ENCODE measurements at regions not wholly inside any gene's neighbourhood (a gene's known extent, or its start where the extent isn't known, plus 50 kb on each side); places are given as distances from the start of the nearest gene placed in this dataset.
A peak's percentile ranks its signal among the peaks of the same experiment; 100 is the strongest.

DNA sequence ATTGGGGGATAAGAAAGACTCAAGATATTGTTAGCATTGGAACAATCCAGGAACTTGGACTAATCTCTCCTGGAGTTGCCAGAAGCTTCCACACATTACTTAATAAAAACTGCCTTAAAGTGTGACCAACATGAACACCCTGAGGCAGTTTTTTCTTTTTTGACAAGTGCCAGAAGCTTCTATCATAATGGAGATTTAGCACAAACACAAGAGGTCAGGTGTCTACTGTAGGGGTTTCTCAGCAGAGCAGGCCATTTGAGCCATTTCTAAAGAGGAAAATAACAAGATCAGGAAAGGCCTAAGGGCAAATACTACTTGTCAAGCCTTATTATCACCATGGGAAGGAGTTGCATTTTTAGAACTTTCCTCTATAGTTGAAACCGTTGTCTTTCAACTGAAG, 361.5 kb downstream of the EPM2A start (continued):
- TF ChIP-seq, protein P1, sequence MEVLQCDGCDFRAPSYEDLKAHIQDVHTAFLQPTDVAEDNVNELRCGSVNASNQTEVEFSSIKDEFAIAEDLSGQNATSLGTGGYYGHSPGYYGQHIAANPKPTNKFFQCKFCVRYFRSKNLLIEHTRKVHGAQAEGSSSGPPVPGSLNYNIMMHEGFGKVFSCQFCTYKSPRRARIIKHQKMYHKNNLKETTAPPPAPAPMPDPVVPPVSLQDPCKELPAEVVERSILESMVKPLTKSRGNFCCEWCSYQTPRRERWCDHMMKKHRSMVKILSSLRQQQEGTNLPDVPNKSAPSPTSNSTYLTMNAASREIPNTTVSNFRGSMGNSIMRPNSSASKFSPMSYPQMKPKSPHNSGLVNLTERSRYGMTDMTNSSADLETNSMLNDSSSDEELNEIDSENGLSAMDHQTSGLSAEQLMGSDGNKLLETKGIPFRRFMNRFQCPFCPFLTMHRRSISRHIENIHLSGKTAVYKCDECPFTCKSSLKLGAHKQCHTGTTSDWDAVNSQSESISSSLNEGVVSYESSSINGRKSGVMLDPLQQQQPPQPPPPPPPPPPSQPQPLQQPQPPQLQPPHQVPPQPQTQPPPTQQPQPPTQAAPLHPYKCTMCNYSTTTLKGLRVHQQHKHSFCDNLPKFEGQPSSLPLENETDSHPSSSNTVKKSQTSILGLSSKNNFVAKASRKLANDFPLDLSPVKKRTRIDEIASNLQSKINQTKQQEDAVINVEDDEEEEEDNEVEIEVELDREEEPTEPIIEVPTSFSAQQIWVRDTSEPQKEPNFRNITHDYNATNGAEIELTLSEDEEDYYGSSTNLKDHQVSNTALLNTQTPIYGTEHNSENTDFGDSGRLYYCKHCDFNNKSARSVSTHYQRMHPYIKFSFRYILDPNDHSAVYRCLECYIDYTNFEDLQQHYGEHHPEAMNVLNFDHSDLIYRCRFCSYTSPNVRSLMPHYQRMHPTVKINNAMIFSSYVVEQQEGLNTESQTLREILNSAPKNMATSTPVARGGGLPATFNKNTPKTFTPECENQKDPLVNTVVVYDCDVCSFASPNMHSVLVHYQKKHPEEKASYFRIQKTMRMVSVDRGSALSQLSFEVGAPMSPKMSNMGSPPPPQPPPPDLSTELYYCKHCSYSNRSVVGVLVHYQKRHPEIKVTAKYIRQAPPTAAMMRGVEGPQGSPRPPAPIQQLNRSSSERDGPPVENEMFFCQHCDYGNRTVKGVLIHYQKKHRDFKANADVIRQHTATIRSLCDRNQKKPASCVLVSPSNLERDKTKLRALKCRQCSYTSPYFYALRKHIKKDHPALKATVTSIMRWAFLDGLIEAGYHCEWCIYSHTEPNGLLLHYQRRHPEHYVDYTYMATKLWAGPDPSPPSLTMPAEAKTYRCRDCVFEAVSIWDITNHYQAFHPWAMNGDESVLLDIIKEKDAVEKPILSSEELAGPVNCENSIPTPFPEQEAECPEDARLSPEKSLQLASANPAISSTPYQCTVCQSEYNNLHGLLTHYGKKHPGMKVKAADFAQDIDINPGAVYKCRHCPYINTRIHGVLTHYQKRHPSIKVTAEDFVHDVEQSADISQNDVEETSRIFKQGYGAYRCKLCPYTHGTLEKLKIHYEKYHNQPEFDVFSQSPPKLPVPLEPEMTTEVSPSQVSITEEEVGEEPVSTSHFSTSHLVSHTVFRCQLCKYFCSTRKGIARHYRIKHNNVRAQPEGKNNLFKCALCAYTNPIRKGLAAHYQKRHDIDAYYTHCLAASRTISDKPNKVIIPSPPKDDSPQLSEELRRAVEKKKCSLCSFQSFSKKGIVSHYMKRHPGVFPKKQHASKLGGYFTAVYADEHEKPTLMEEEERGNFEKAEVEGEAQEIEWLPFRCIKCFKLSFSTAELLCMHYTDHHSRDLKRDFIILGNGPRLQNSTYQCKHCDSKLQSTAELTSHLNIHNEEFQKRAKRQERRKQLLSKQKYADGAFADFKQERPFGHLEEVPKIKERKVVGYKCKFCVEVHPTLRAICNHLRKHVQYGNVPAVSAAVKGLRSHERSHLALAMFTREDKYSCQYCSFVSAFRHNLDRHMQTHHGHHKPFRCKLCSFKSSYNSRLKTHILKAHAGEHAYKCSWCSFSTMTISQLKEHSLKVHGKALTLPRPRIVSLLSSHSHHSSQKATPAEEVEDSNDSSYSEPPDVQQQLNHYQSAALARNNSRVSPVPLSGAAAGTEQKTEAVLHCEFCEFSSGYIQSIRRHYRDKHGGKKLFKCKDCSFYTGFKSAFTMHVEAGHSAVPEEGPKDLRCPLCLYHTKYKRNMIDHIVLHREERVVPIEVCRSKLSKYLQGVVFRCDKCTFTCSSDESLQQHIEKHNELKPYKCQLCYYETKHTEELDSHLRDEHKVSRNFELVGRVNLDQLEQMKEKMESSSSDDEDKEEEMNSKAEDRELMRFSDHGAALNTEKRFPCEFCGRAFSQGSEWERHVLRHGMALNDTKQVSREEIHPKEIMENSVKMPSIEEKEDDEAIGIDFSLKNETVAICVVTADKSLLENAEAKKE (CRISPR knock-in tag; IDR thresholded peaks at IDR 0.05): no peak
- no peak for TF ChIP-seq CREB1 (CRISPR knock-in tag; IDR thresholded peaks at IDR 0.05; ENCODE audit: low read depth)
- TF ChIP-seq, protein P2, sequence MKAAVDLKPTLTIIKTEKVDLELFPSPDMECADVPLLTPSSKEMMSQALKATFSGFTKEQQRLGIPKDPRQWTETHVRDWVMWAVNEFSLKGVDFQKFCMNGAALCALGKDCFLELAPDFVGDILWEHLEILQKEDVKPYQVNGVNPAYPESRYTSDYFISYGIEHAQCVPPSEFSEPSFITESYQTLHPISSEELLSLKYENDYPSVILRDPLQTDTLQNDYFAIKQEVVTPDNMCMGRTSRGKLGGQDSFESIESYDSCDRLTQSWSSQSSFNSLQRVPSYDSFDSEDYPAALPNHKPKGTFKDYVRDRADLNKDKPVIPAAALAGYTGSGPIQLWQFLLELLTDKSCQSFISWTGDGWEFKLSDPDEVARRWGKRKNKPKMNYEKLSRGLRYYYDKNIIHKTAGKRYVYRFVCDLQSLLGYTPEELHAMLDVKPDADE (IDR thresholded peaks at IDR 0.05): no peak

DNA sequence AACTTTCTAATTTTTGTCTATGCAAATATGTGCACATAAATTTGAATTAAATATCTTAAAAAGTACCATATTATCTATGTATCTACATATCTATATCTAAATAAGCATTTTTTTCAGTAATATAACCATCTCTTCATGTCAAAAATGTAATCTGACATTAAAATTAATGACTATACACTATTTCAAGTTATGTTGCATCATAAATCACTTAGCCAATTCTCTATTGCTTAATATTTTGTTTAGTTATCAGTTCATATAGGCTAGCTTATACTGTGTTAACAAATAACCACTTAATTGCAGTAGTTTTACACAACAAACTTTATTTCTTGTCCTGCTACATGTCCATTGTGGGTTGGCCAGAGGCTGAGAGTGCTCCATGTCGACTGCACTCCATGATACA, 360.8 kb downstream of the EPM2A start:
- Mint-ChIP-seq H3K27me3 (ENCODE audit: insufficient read depth, low read depth, poor library complexity) (peaks cover 2% of the 10 kb centered on the region), H3K4me3 (no peak overlapping the region), H3K9me3 (peaks cover 19% of the 10 kb centered on the region), H3K4me1 (no peaks in the 10 kb centered on the region), H3K27ac (no peak overlapping the region), H3K36me3 (ENCODE audit: low read depth) (peaks cover 8% of the 10 kb centered on the region)
- H3F3A ChIP-seq (replicated peaks; ENCODE audit: low read depth): no peaks in the 10 kb centered on the region
- no peak for ATAC-seq
- H3K79me2 ChIP-seq (replicated peaks; ENCODE audit: insufficient read depth): no peaks in the 10 kb centered on the region
- peak overlapping the region; percentile 12; the same call in 1 of the 2 replicates for H2AFZ ChIP-seq
- peaks cover 10% of the 10 kb centered on the region; the same call in 1 of the 2 replicates for H3K4me1 ChIP-seq (ENCODE audit: insufficient read depth)
- H3K36me3 ChIP-seq (ENCODE audit: insufficient read depth): peaks cover 3% of the 10 kb centered on the region
- no peaks in the 10 kb centered on the region for H3K9me2 ChIP-seq (ENCODE audit: insufficient read depth)
- H3K4me3 ChIP-seq: no peak overlapping the region
- no peak overlapping the region for H3K4me2 ChIP-seq
- H4K20me1 ChIP-seq (replicated peaks; ENCODE audit: insufficient read depth): no peaks in the 10 kb centered on the region
- DNase-seq (ENCODE audit: low spot score): no peak
- H3K27ac ChIP-seq (ENCODE audit: low read depth): no peak overlapping the region
- no peaks in the 10 kb centered on the region for H3K27me3 ChIP-seq (ENCODE audit: insufficient read depth)
- TF ChIP-seq CREB1 (CRISPR knock-in tag; IDR thresholded peaks at IDR 0.05; ENCODE audit: low read depth) (no peak), ZNF331 (CRISPR knock-in tag; IDR thresholded peaks at IDR 0.05; ENCODE audit: low read depth) (no peak), STAT1 (IDR thresholded peaks at IDR 0.05; ENCODE audit: unreplicated experiment) (no peak), POLR2AphosphoS5 (IDR thresholded peaks at IDR 0.05; ENCODE audit: low read depth) (no peak)
- TF ChIP-seq, protein P3, sequence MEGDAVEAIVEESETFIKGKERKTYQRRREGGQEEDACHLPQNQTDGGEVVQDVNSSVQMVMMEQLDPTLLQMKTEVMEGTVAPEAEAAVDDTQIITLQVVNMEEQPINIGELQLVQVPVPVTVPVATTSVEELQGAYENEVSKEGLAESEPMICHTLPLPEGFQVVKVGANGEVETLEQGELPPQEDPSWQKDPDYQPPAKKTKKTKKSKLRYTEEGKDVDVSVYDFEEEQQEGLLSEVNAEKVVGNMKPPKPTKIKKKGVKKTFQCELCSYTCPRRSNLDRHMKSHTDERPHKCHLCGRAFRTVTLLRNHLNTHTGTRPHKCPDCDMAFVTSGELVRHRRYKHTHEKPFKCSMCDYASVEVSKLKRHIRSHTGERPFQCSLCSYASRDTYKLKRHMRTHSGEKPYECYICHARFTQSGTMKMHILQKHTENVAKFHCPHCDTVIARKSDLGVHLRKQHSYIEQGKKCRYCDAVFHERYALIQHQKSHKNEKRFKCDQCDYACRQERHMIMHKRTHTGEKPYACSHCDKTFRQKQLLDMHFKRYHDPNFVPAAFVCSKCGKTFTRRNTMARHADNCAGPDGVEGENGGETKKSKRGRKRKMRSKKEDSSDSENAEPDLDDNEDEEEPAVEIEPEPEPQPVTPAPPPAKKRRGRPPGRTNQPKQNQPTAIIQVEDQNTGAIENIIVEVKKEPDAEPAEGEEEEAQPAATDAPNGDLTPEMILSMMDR (conservative IDR thresholded peaks at IDR 0.05; ENCODE audit: low read depth in 2 of 2): no peak
- TF ChIP-seq, protein P4, sequence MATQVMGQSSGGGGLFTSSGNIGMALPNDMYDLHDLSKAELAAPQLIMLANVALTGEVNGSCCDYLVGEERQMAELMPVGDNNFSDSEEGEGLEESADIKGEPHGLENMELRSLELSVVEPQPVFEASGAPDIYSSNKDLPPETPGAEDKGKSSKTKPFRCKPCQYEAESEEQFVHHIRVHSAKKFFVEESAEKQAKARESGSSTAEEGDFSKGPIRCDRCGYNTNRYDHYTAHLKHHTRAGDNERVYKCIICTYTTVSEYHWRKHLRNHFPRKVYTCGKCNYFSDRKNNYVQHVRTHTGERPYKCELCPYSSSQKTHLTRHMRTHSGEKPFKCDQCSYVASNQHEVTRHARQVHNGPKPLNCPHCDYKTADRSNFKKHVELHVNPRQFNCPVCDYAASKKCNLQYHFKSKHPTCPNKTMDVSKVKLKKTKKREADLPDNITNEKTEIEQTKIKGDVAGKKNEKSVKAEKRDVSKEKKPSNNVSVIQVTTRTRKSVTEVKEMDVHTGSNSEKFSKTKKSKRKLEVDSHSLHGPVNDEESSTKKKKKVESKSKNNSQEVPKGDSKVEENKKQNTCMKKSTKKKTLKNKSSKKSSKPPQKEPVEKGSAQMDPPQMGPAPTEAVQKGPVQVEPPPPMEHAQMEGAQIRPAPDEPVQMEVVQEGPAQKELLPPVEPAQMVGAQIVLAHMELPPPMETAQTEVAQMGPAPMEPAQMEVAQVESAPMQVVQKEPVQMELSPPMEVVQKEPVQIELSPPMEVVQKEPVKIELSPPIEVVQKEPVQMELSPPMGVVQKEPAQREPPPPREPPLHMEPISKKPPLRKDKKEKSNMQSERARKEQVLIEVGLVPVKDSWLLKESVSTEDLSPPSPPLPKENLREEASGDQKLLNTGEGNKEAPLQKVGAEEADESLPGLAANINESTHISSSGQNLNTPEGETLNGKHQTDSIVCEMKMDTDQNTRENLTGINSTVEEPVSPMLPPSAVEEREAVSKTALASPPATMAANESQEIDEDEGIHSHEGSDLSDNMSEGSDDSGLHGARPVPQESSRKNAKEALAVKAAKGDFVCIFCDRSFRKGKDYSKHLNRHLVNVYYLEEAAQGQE (IDR thresholded peaks at IDR 0.05; ENCODE audit: unreplicated experiment): no peak

Data from GM23338 (cell line).